IMR-90 (cell line): ENCODE measurements at regions not wholly inside any gene's neighbourhood (a gene's known extent, or its start where the extent isn't known, plus 50 kb on each side); places are given as distances from the start of the nearest gene placed in this dataset.
"Not testable (repeated sequence)": the region's sequence is repeated elsewhere in the genome, so short reads cannot be mapped to it uniquely, and the experiment has no call there.

ENCODE experiments used
- ATAC-seq: fragments of 200-7000 bp; cut with Tn5 transposase; 2 replicates; pipeline ENCODE4 v1.9.1; 2020; ENCODE audit warnings: low read depth, mild to moderate bottlenecking, moderate library complexity
- BruUV-seq: library from RNA; stranded (reverse); fragments of 400-500 nt; replicated peaks from 2 replicates; lab custom pipeline; 2021; lab: Mats Ljungman, UMichigan
- CTCF ChIA-PET: fragments of 300-600 bp; formaldehyde crosslinking; extraction: SDS; loops from one replicate; lab custom pipeline; 2021; ENCODE audit warnings: antibody characterized with exemption; lab: Yijun Ruan, JAX
- POLR2A ChIA-PET: fragments of 300-600 bp; sonication (Branson Sonifier 250); formaldehyde crosslinking; loops from one replicate; lab custom pipeline; 2022; ENCODE audit warnings: antibody characterized with exemption; ENCODE audit not compliant: unreplicated experiment; lab: Charles Lee
- DNase-seq: peaks from one replicate; pipeline ENCODE4 v3.0.0; 2013
- H2AFZ ChIP-seq: replicated peaks from 2 replicates; pipeline ENCODE3; 2013; ENCODE audit warnings: low read length, mild to moderate bottlenecking; ENCODE audit not compliant: poor library complexity
- H2AK5ac ChIP-seq: 2 replicates; pipeline ENCODE4 v1.6.1; 2013; ENCODE audit warnings: low read depth, low read length, inconsistent platforms
- H2AK9ac ChIP-seq: replicated peaks from 2 replicates; pipeline ENCODE3; 2013; ENCODE audit warnings: mild to moderate bottlenecking, low read depth, low read length, moderate library complexity; ENCODE audit not compliant: poor library complexity
- H2BK120ac ChIP-seq: 2 replicates; pipeline ENCODE4 v1.6.1; 2013; ENCODE audit warnings: low read depth, low read length, inconsistent platforms
- H2BK15ac ChIP-seq: 3 replicates; pipeline ENCODE4 v1.6.1; 2013; ENCODE audit warnings: low read depth, low read length, inconsistent platforms
- H2BK20ac ChIP-seq: 2 replicates; pipeline ENCODE4 v1.6.1; 2013; ENCODE audit warnings: low read depth, mild to moderate bottlenecking, inconsistent platforms, low read length, moderate library complexity
- H2BK5ac ChIP-seq: 2 replicates; pipeline ENCODE4 v1.6.1; 2013; ENCODE audit warnings: mild to moderate bottlenecking, low read depth, low read length, inconsistent platforms; ENCODE audit not compliant: poor library complexity, severe bottlenecking
- H3K14ac ChIP-seq: replicated peaks from 2 replicates; pipeline ENCODE4 v1.6.1; 2013; ENCODE audit warnings: low read depth, low read length, inconsistent platforms
- H3K18ac ChIP-seq: 2 replicates; pipeline ENCODE4 v1.6.1; 2013; ENCODE audit warnings: low read depth, low read length, control low read depth
- H3K23ac ChIP-seq: 2 replicates; pipeline ENCODE4 v1.6.1; 2013; ENCODE audit warnings: low read depth, low read length, inconsistent platforms
- H3K27ac ChIP-seq: 2 replicates; pipeline ENCODE4 v1.5.1; 2013; ENCODE audit warnings: mild to moderate bottlenecking, control low read depth, low read length; ENCODE audit not compliant: insufficient read depth
- H3K27me3 ChIP-seq: 2 replicates; pipeline ENCODE4 v1.6.1; 2013; ENCODE audit warnings: low read length; ENCODE audit not compliant: control insufficient read depth, insufficient read depth
- H3K36me3 ChIP-seq: 2 replicates; pipeline ENCODE4 v1.6.1; 2013; ENCODE audit warnings: low read length, mixed read lengths; ENCODE audit not compliant: control insufficient read depth, insufficient read depth
- H3K4ac ChIP-seq: 2 replicates; pipeline ENCODE4 v1.6.1; 2013; ENCODE audit warnings: low read depth, low read length, inconsistent platforms
- H3K4me1 ChIP-seq: 2 replicates; pipeline ENCODE4 v1.6.1; 2013; ENCODE audit warnings: low read length, mixed read lengths; ENCODE audit not compliant: control insufficient read depth, insufficient read depth
- H3K4me2 ChIP-seq: 2 replicates; pipeline ENCODE4 v1.6.1; 2013; ENCODE audit warnings: low read depth, mild to moderate bottlenecking, control low read depth, low read length, moderate library complexity
- H3K4me3 ChIP-seq: 2 replicates; pipeline ENCODE4 v1.5.1; 2013; ENCODE audit warnings: low read depth, mild to moderate bottlenecking, control low read depth, low read length, moderate library complexity; ENCODE audit not compliant: insufficient read depth
- H3K56ac ChIP-seq: 2 replicates; pipeline ENCODE4 v1.6.1; 2013; ENCODE audit warnings: low read length, inconsistent platforms; ENCODE audit not compliant: insufficient read depth; ENCODE audit errors: extremely low read depth
- H3K79me1 ChIP-seq, 2 experiments: 2 replicates each; pipeline ENCODE4 v1.6.1; 2013; ENCODE audit warnings: low read length in 2 of 2, inconsistent platforms in 1 of 2, low read depth in 1 of 2
- H3K9ac ChIP-seq: 2 replicates; pipeline ENCODE4 v1.6.1; 2013; ENCODE audit warnings: low read depth, low read length, control low read depth
- H3K9me1 ChIP-seq: 2 replicates; pipeline ENCODE4 v1.6.1; 2013; ENCODE audit warnings: low read length, inconsistent platforms; ENCODE audit not compliant: insufficient read depth
- H3K9me3 ChIP-seq: 2 replicates; pipeline ENCODE4 v1.6.1; 2013; ENCODE audit warnings: low read length; ENCODE audit not compliant: control insufficient read depth, insufficient read depth
- H4K20me1 ChIP-seq: 2 replicates; pipeline ENCODE4 v1.6.1; 2013; ENCODE audit warnings: low read length, inconsistent platforms; ENCODE audit not compliant: insufficient read depth
- H4K5ac ChIP-seq: 2 replicates; pipeline ENCODE4 v1.6.1; 2013; ENCODE audit warnings: mild to moderate bottlenecking, low read depth, low read length, control low read depth
- H4K8ac ChIP-seq, 2 experiments: 2 replicates each; pipeline ENCODE4 v1.6.1; 2013; ENCODE audit warnings: low read depth in 2 of 2, low read length in 2 of 2, control low read depth in 1 of 2, inconsistent platforms in 1 of 2
- H4K91ac ChIP-seq: 2 replicates; pipeline ENCODE4 v1.6.1; 2013; ENCODE audit warnings: low read depth, low read length, inconsistent platforms; ENCODE audit not compliant: insufficient read depth
- whole genome bisulfite sequencing, 2 experiments: methylation state at CpG; one replicate each; pipeline versions ENCODE4 v1.1.5 to v1.1.7; 2013; ENCODE audit warnings: missing lambda C conversion rate in 2 of 2; ENCODE audit not compliant: insufficient read length in 1 of 2; ENCODE audit errors: extremely low coverage in 2 of 2; 5-methylcytosine and 5-hydroxymethylcytosine counted together
- dilution Hi-C: fragments of 300-500 bp; cut with HindIII; formaldehyde crosslinking; loops from one replicate; pipeline ENCODE4 v1.14.3; 2018; ENCODE audit warnings: low sequenced_read_pairs; ENCODE audit not compliant: unreplicated experiment
- in situ Hi-C: fragments of 300-500 bp; cut with MboI; formaldehyde crosslinking; loops from 3 replicates; pipeline ENCODE4 v1.14.3; 2019; ENCODE audit warnings: low sequenced_read_pairs, inconsistent platforms, mixed read lengths
- intact Hi-C: fragments of 100-400 bp; cut with micrococcal nuclease; formaldehyde crosslinking; loops from 2 replicates; pipeline ENCODE4 v1.10.0; 2022

DNA sequence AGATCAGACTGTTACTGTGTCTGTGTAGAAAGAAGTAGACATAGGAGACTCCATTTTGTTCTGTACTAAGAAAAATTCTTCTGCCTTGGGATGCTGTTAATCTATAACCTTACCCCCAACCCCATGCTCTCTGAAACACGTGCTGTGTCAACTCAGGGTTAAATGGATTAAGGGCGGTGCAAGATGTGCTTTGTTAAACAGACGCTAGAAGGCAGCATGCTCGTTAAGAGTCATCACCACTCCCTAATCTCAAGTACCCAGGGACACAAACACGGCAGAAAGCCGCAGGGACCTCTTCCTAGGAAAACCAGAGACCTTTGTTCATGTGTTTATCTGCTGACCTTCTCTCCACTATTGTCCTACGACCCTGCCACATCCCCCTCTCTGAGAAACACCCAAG is 137.0 kb upstream of the PROKR2 start:
- intact Hi-C loops, H2BK120ac ChIP-seq, H3K4me3 ChIP-seq, H2AK9ac ChIP-seq, DNase-seq, H2AK5ac ChIP-seq, BruUV-seq, H3K4me2 ChIP-seq, H3K27me3 ChIP-seq, H3K9ac ChIP-seq, dilution Hi-C loops, H3K79me1 ChIP-seq, H3K56ac ChIP-seq, H3K4ac ChIP-seq, H3K9me3 ChIP-seq, H3K18ac ChIP-seq, H4K5ac ChIP-seq, H2BK20ac ChIP-seq, H2AFZ ChIP-seq, H3K27ac ChIP-seq, H2BK15ac ChIP-seq, H3K4me1 ChIP-seq, ATAC-seq, H4K8ac ChIP-seq, H3K9me1 ChIP-seq, in situ Hi-C loops, H4K91ac ChIP-seq, POLR2A ChIA-PET, H3K36me3 ChIP-seq, H4K20me1 ChIP-seq, H3K14ac ChIP-seq, H2BK5ac ChIP-seq, H3K23ac ChIP-seq, CTCF ChIA-PET: not testable (repeated sequence)
- no CpG with 5 or more reads among the region's 7 CpGs for WGBS, 2 experiments

DNA sequence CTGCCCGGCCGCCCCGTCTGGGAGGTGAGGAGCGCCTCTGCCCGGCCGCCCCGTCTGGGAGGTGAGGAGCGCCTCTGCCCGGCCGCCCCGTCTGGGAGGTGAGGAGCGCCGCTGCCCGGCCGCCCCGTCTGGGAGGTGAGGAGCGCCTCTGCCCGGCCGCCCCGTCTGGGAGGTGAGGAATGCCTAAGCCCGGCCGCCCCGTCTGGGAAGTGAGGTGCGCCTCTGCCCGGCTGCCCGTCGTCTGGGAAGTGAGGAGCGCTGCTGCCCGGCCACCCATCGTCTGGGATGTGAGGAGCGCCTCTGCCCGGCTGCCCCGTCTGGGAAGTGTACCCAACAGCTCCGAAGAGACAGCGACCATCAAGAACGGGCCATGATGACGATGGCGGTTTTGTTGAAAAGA is 136.6 kb upstream of the PROKR2 start:
- H3K4me1 ChIP-seq, H4K5ac ChIP-seq, intact Hi-C loops, DNase-seq, H3K4ac ChIP-seq, in situ Hi-C loops, H3K9ac ChIP-seq, H2AK5ac ChIP-seq, H3K14ac ChIP-seq, H3K4me2 ChIP-seq, H2AFZ ChIP-seq, H3K18ac ChIP-seq, H4K20me1 ChIP-seq, POLR2A ChIA-PET, H2BK15ac ChIP-seq, H3K4me3 ChIP-seq, H3K9me1 ChIP-seq, H3K27me3 ChIP-seq, H3K23ac ChIP-seq, H4K8ac ChIP-seq, H3K27ac ChIP-seq, H3K9me3 ChIP-seq, H2BK20ac ChIP-seq, BruUV-seq, H3K36me3 ChIP-seq, ATAC-seq, H3K79me1 ChIP-seq, CTCF ChIA-PET, H3K56ac ChIP-seq, dilution Hi-C loops, H2BK5ac ChIP-seq, H4K91ac ChIP-seq, H2BK120ac ChIP-seq, H2AK9ac ChIP-seq: not testable (repeated sequence)
- WGBS, 2 experiments, result 90% methylated on average over 7 of the region's 38 CpGs; no CpG with 5 or more reads in 1 of the 2 experiments
